WERI-Rb-1 (cell line): ENCODE measurements at regions not wholly inside any gene's neighbourhood (a gene's known extent, or its start where the extent isn't known, plus 50 kb on each side); places are given as distances from the start of the nearest gene placed in this dataset.

Experiments
- DNase-seq: peaks from one replicate; pipeline ENCODE4 v3.0.0-alpha.2; 2020
- H3K27ac ChIP-seq: fragments of 250-450 bp; sonication (Bioruptor Pico); 2 replicates; pipeline ENCODE4 v1.5.1; 2020; ENCODE audit warnings: mild to moderate bottlenecking, moderate library complexity
- H3K27me3 ChIP-seq: fragments of 250-450 bp; sonication (Bioruptor Pico); 2 replicates; pipeline ENCODE4 v1.5.1; 2021; ENCODE audit warnings: mild to moderate bottlenecking, low read depth, moderate library complexity; ENCODE audit not compliant: insufficient read depth, severe bottlenecking
- H3K36me3 ChIP-seq: fragments of 250-450 bp; sonication (Bioruptor Pico); 2 replicates; pipeline ENCODE4 v1.5.1; 2020; ENCODE audit warnings: mild to moderate bottlenecking, moderate library complexity
- H3K4me3 ChIP-seq: 2 replicates; pipeline ENCODE4 v1.5.1; 2011; ENCODE audit warnings: low read depth, mild to moderate bottlenecking, control low read depth, low read length
- H3K9me3 ChIP-seq: fragments of 250-450 bp; sonication (Bioruptor Pico); 2 replicates; pipeline ENCODE4 v1.5.1; 2021; ENCODE audit warnings: mild to moderate bottlenecking, moderate library complexity; ENCODE audit not compliant: severe bottlenecking
- TF ChIP-seq, protein P1 (sequence below): IDR thresholded peaks from 2 replicates; pipeline ENCODE4 v1.5.1; 2011; ENCODE audit warnings: low read depth, mild to moderate bottlenecking, control low read depth, inconsistent platforms, low read length

GRCh38 chr11:8777907-8778767, 95.5 kb downstream of the RPL27A start:
- TF ChIP-seq, protein P1, sequence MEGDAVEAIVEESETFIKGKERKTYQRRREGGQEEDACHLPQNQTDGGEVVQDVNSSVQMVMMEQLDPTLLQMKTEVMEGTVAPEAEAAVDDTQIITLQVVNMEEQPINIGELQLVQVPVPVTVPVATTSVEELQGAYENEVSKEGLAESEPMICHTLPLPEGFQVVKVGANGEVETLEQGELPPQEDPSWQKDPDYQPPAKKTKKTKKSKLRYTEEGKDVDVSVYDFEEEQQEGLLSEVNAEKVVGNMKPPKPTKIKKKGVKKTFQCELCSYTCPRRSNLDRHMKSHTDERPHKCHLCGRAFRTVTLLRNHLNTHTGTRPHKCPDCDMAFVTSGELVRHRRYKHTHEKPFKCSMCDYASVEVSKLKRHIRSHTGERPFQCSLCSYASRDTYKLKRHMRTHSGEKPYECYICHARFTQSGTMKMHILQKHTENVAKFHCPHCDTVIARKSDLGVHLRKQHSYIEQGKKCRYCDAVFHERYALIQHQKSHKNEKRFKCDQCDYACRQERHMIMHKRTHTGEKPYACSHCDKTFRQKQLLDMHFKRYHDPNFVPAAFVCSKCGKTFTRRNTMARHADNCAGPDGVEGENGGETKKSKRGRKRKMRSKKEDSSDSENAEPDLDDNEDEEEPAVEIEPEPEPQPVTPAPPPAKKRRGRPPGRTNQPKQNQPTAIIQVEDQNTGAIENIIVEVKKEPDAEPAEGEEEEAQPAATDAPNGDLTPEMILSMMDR, result no peak
- Histone ChIP-seq H3K9me3 (no peaks in the 10 kb centered on the region), H3K36me3 (peaks cover 3% of the 10 kb centered on the region), H3K27me3 (no peaks in the 10 kb centered on the region), H3K27ac (no peak overlapping the region), H3K4me3 (no peak overlapping the region)
- DNase-seq, result no peak

DNA sequence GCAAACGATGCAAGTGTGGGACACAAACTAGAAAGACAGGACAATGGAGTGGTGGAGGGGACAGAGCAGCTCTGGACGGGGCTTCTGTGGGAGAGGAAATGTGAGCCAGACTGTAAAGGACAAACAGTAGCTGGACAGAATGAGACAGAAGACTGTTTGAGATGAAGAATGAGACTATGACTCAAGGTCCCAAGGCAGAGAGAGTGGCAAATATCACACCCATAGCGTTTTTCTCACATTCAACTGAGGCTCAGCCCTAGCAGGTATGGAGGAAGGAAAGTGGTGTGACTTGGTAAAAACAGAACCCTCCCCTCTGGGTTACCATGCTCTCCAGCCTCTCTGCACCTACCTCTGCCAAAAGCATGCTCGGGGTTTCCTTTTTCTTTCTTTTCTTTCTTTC, 96.5 kb downstream of the RPL27A start:
- no peak for DNase-seq
- H3K9me3 ChIP-seq, result no peaks in the 10 kb centered on the region
- TF ChIP-seq, protein P1, result no peak
- no peaks in the 10 kb centered on the region for H3K27me3 ChIP-seq
- peaks cover 3% of the 10 kb centered on the region for H3K36me3 ChIP-seq
- H3K27ac ChIP-seq, result no peak overlapping the region
- H3K4me3 ChIP-seq, result no peak overlapping the region

GRCh38 chr11:8779732-8780131, 97.1 kb downstream of the RPL27A start:
- no peak overlapping the region for H3K27ac ChIP-seq
- H3K27me3 ChIP-seq, result no peaks in the 10 kb centered on the region
- no peak for DNase-seq
- H3K9me3 ChIP-seq, result no peaks in the 10 kb centered on the region
- H3K4me3 ChIP-seq, result no peak overlapping the region
- TF ChIP-seq, protein P1, result no peak
- peaks cover 3% of the 10 kb centered on the region for H3K36me3 ChIP-seq

GRCh38 chr11:8784954-8785353, 102.4 kb downstream of the RPL27A start:
- no peak overlapping the region; the same call in 1 of the 2 replicates for H3K27ac ChIP-seq
- peaks cover 3% of the 10 kb centered on the region; the same call in 1 of the 2 replicates for H3K36me3 ChIP-seq
- H3K9me3 ChIP-seq, result no peaks in the 10 kb centered on the region
- no peaks in the 10 kb centered on the region for H3K27me3 ChIP-seq
- TF ChIP-seq, protein P1, result no peak
- no peak for DNase-seq
- no peak overlapping the region for H3K4me3 ChIP-seq

- Histone ChIP-seq H3K27ac (no peak overlapping the region), H3K27me3 (no peaks in the 10 kb centered on the region), H3K4me3 (no peak overlapping the region), H3K9me3 (no peaks in the 10 kb centered on the region), H3K36me3 (no peaks in the 10 kb centered on the region; the same call in 1 of the 2 replicates)
- TF ChIP-seq, protein P1, result no peak
- no peak for DNase-seq
Measured at GRCh38 chr11:8785457-8785856, 102.9 kb downstream of the RPL27A start.

GRCh38 chr11:8785998-8786397, 103.4 kb downstream of the RPL27A start:
- no peaks in the 10 kb centered on the region for H3K27me3 ChIP-seq
- TF ChIP-seq, protein P1, result no peak
- no peaks in the 10 kb centered on the region for H3K9me3 ChIP-seq
- no peak overlapping the region for H3K4me3 ChIP-seq
- no peak for DNase-seq
- no peak overlapping the region for H3K27ac ChIP-seq
- no peaks in the 10 kb centered on the region; the same call in 1 of the 2 replicates for H3K36me3 ChIP-seq
